ENCODE measurements at regions not wholly inside any gene's neighbourhood (a gene's known extent, or its start where the extent isn't known, plus 50 kb on each side); places are given as distances from the start of the nearest gene placed in this dataset.

DNA sequence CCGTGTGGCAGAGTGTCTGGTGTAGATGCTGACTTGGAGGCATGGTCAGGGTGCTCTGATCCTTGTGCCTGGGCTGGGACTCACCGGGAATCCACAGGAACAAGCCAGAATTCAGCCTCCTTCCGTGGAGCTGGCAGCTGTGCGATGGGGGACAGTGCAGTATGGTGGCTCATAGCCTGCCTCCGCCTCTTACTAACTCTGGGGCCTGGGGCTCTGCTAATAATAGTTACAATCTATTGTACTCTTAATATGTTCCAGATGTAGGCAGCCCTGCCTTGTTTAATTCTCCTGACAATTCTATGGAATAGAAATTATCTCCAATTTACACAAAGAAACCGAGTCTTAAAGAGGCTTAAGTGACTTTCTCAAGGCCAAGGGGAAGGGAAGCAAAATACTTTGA lies 77.6 kb downstream of the PCDH1 start:
- H3K27me3 ChIP-seq (ENCODE audit: control insufficient read depth, insufficient read depth, low read length) = no peaks in the 10 kb centered on the region
- H3K4me3 ChIP-seq (ENCODE audit: low read depth, low read length) = no peak overlapping the region
- H3K9me3 ChIP-seq (ENCODE audit: control insufficient read depth, insufficient read depth, low read length) = no peaks in the 10 kb centered on the region
- H3K36me3 ChIP-seq (ENCODE audit: control insufficient read depth, insufficient read depth, low read length) = no peaks in the 10 kb centered on the region
- peaks cover 9% of the 10 kb centered on the region for H3K4me1 ChIP-seq (ENCODE audit: control insufficient read depth, insufficient read depth, low read length)
- H3K9ac ChIP-seq (ENCODE audit: low read depth, low read length) = no peak overlapping the region

- Histone ChIP-seq H3K4me3 (ENCODE audit: low read depth, low read length) (no peak overlapping the region), H3K9me3 (ENCODE audit: control insufficient read depth, insufficient read depth, low read length) (no peaks in the 10 kb centered on the region), H3K27me3 (ENCODE audit: control insufficient read depth, insufficient read depth, low read length) (no peaks in the 10 kb centered on the region), H3K36me3 (ENCODE audit: control insufficient read depth, insufficient read depth, low read length) (no peaks in the 10 kb centered on the region), H3K9ac (ENCODE audit: low read depth, low read length) (no peak overlapping the region), H3K4me1 (ENCODE audit: control insufficient read depth, insufficient read depth, low read length) (peaks cover 15% of the 10 kb centered on the region)
These were observed 78.6 kb downstream of the PCDH1 start for GRCh38 chr5:141799507-141800167.

DNA sequence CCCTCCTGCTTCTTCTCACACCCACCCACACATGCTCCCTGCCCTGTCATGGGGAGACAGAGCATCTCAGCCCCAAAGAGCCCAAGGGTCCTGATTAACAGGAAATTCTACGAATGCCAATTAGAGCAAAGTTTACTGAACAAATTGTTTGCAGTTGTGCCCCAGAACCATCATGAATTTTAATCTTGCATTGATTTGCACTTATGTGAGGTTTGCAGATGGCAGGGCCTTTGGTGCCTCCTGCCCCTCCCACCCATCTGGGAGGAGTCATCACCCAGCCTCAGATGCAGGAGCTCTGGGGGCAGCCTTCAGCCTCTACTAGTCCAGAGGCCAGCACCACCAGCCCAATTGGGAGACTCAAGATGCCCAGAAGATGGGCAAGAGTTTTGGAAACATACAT lies 80.8 kb downstream of the PCDH1 start:
- Histone ChIP-seq H3K36me3 (ENCODE audit: control insufficient read depth, insufficient read depth, low read length) (no peaks in the 10 kb centered on the region), H3K4me3 (ENCODE audit: low read depth, low read length) (no peak overlapping the region), H3K4me1 (ENCODE audit: control insufficient read depth, insufficient read depth, low read length) (peaks cover 6% of the 10 kb centered on the region), H3K9me3 (ENCODE audit: control insufficient read depth, insufficient read depth, low read length) (no peaks in the 10 kb centered on the region), H3K9ac (ENCODE audit: low read depth, low read length) (no peak overlapping the region), H3K27me3 (ENCODE audit: control insufficient read depth, insufficient read depth, low read length) (no peaks in the 10 kb centered on the region)

DNA sequence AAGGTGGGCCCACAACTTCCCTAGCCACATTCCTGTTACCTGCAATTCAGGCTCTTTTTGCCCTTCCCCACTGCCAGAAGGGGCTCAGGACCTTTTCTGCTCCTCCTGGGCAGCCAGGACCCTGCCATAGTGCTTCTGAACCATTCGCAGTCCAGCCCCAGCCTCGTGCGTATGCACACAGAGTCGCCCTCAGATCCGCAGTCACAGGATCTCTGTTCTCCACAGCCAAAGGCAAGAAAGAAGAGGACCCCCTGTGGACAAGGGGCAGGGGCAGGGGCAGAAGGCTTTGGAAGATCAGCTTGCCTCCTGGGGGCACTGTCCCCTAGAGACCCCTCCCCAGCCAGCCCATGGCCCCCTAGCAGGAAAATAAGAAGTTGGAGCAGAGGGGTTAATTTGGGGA lies 82.8 kb downstream of the PCDH1 start:
- H3K4me3 ChIP-seq (ENCODE audit: low read depth, low read length) = no peak overlapping the region
- no peaks in the 10 kb centered on the region for H3K36me3 ChIP-seq (ENCODE audit: control insufficient read depth, insufficient read depth, low read length)
- H3K27me3 ChIP-seq (ENCODE audit: control insufficient read depth, insufficient read depth, low read length) = no peaks in the 10 kb centered on the region
- H3K4me1 ChIP-seq (ENCODE audit: control insufficient read depth, insufficient read depth, low read length) = peaks cover 6% of the 10 kb centered on the region
- H3K9me3 ChIP-seq (ENCODE audit: control insufficient read depth, insufficient read depth, low read length) = no peaks in the 10 kb centered on the region
- H3K9ac ChIP-seq (ENCODE audit: low read depth, low read length) = peak overlapping the region; percentile 54

GRCh38 chr5:141793881-141794280 lies 84.3 kb downstream of the PCDH1 start:
- no peaks in the 10 kb centered on the region for H3K36me3 ChIP-seq (ENCODE audit: control insufficient read depth, insufficient read depth, low read length)
- no peaks in the 10 kb centered on the region for H3K9me3 ChIP-seq (ENCODE audit: control insufficient read depth, insufficient read depth, low read length)
- H3K4me1 ChIP-seq (ENCODE audit: control insufficient read depth, insufficient read depth, low read length) = peaks cover 6% of the 10 kb centered on the region
- H3K9ac ChIP-seq (ENCODE audit: low read depth, low read length) = no peak overlapping the region
- no peak overlapping the region for H3K4me3 ChIP-seq (ENCODE audit: low read depth, low read length)
- H3K27me3 ChIP-seq (ENCODE audit: control insufficient read depth, insufficient read depth, low read length) = peaks cover 4% of the 10 kb centered on the region

- no peak overlapping the region for H3K4me3 ChIP-seq (ENCODE audit: low read depth, low read length)
- H3K4me1 ChIP-seq (ENCODE audit: control insufficient read depth, insufficient read depth, low read length) = peaks cover 8% of the 10 kb centered on the region
- no peaks in the 10 kb centered on the region for H3K9me3 ChIP-seq (ENCODE audit: control insufficient read depth, insufficient read depth, low read length)
- H3K9ac ChIP-seq (ENCODE audit: low read depth, low read length) = no peak overlapping the region
- H3K27me3 ChIP-seq (ENCODE audit: control insufficient read depth, insufficient read depth, low read length) = peaks cover 6% of the 10 kb centered on the region
- H3K36me3 ChIP-seq (ENCODE audit: control insufficient read depth, insufficient read depth, low read length) = no peaks in the 10 kb centered on the region
These were observed 84.8 kb downstream of the PCDH1 start for GRCh38 chr5:141793403-141793802.

DNA sequence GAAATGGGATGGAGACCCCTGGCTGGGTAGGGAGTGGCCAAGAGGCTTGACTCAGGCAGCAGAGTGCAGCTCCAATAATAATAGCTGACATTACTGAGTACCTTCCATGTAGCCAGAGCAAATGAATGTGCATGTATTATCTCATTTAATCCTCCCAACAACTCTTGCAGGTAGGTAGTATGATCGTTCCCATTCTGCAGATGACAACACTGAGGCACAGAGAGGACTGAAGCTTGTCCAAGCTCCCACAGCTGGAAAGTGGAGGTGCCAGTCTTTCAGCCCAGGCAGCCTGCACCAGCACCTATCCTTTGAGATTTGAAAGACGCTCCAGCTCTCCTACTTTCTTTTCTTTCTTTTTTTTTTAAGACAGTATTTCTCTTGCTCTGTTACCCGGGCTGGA lies 87.6 kb downstream of the PCDH1 start:
- peaks cover 8% of the 10 kb centered on the region for H3K4me1 ChIP-seq (ENCODE audit: control insufficient read depth, insufficient read depth, low read length)
- H3K9ac ChIP-seq (ENCODE audit: low read depth, low read length) = no peak overlapping the region
- H3K4me3 ChIP-seq (ENCODE audit: low read depth, low read length) = no peak overlapping the region
- H3K36me3 ChIP-seq (ENCODE audit: control insufficient read depth, insufficient read depth, low read length) = no peaks in the 10 kb centered on the region
- H3K27me3 ChIP-seq (ENCODE audit: control insufficient read depth, insufficient read depth, low read length) = peaks cover 6% of the 10 kb centered on the region
- no peaks in the 10 kb centered on the region for H3K9me3 ChIP-seq (ENCODE audit: control insufficient read depth, insufficient read depth, low read length)

GRCh38 chr5:141789330-141789729 lies 88.9 kb downstream of the PCDH1 start:
- Histone ChIP-seq H3K27me3 (ENCODE audit: control insufficient read depth, insufficient read depth, low read length) (peaks cover 6% of the 10 kb centered on the region), H3K9me3 (ENCODE audit: control insufficient read depth, insufficient read depth, low read length) (no peaks in the 10 kb centered on the region), H3K36me3 (ENCODE audit: control insufficient read depth, insufficient read depth, low read length) (no peaks in the 10 kb centered on the region), H3K4me1 (ENCODE audit: control insufficient read depth, insufficient read depth, low read length) (peaks cover 2% of the 10 kb centered on the region), H3K4me3 (ENCODE audit: low read depth, low read length) (no peak overlapping the region), H3K9ac (ENCODE audit: low read depth, low read length) (no peak overlapping the region)

GRCh38 chr5:141788296-141788970 lies 89.8 kb downstream of the PCDH1 start:
- Histone ChIP-seq H3K4me1 (ENCODE audit: control insufficient read depth, insufficient read depth, low read length) (peaks cover 6% of the 10 kb centered on the region), H3K9ac (ENCODE audit: low read depth, low read length) (no peak overlapping the region), H3K36me3 (ENCODE audit: control insufficient read depth, insufficient read depth, low read length) (no peaks in the 10 kb centered on the region), H3K9me3 (ENCODE audit: control insufficient read depth, insufficient read depth, low read length) (no peaks in the 10 kb centered on the region), H3K4me3 (ENCODE audit: low read depth, low read length) (no peak overlapping the region), H3K27me3 (ENCODE audit: control insufficient read depth, insufficient read depth, low read length) (peaks cover 6% of the 10 kb centered on the region)

DNA sequence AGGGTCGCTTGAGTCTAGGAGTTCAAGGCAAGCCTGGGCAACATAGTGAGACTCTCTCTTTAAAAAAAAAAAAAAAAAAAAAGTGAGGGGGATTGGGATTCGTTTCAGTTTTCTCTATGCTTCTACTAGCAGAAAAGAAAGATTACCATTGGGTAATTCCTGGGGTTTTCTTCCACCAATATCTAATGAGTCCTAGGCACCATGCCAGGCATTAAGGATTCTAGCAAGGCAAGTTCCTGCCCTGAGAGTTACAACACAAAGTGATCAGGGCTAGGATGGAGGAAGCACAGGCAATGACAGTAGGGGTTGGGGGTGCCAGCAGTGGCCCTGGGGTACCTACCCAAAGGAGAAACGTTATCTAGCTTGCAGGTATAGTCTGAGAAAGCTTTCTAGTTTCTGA lies 90.8 kb downstream of the PCDH1 start:
- H3K9ac ChIP-seq (ENCODE audit: low read depth, low read length) = no peak overlapping the region
- no peaks in the 10 kb centered on the region for H3K36me3 ChIP-seq (ENCODE audit: control insufficient read depth, insufficient read depth, low read length)
- no peak overlapping the region for H3K4me3 ChIP-seq (ENCODE audit: low read depth, low read length)
- H3K4me1 ChIP-seq (ENCODE audit: control insufficient read depth, insufficient read depth, low read length) = peaks cover 9% of the 10 kb centered on the region
- peaks cover 6% of the 10 kb centered on the region for H3K27me3 ChIP-seq (ENCODE audit: control insufficient read depth, insufficient read depth, low read length)
- H3K9me3 ChIP-seq (ENCODE audit: control insufficient read depth, insufficient read depth, low read length) = no peaks in the 10 kb centered on the region

GRCh38 chr5:141786700-141787099 lies 91.5 kb downstream of the PCDH1 start:
- Histone ChIP-seq H3K4me1 (ENCODE audit: control insufficient read depth, insufficient read depth, low read length) (peaks cover 9% of the 10 kb centered on the region), H3K27me3 (ENCODE audit: control insufficient read depth, insufficient read depth, low read length) (peaks cover 6% of the 10 kb centered on the region), H3K4me3 (ENCODE audit: low read depth, low read length) (no peak overlapping the region), H3K9ac (ENCODE audit: low read depth, low read length) (no peak overlapping the region), H3K36me3 (ENCODE audit: control insufficient read depth, insufficient read depth, low read length) (no peaks in the 10 kb centered on the region), H3K9me3 (ENCODE audit: control insufficient read depth, insufficient read depth, low read length) (no peaks in the 10 kb centered on the region)

DNA sequence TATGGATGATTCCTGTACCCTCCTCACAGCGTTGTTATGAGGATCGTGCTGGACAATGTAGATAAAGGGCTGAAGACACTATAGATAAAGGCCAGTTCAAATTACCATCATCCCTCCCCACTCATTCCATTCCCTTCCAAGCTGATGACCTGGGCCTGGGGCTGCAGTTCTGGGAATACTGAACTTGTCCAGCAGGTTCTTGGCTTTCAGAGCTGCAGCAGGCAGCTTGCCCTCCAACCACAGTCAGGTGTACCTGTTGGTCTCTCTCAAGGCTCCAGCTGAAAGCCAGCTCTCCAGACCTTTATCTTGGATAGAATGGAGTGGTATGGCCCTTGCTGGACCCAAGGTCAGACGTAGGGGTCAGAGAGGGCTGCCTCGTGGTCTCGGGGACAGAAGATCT lies 92.5 kb downstream of the PCDH1 start:
- no peak overlapping the region for H3K4me3 ChIP-seq (ENCODE audit: low read depth, low read length)
- H3K27me3 ChIP-seq (ENCODE audit: control insufficient read depth, insufficient read depth, low read length) = peaks cover 6% of the 10 kb centered on the region
- H3K36me3 ChIP-seq (ENCODE audit: control insufficient read depth, insufficient read depth, low read length) = no peaks in the 10 kb centered on the region
- H3K4me1 ChIP-seq (ENCODE audit: control insufficient read depth, insufficient read depth, low read length) = peaks cover 9% of the 10 kb centered on the region
- no peak overlapping the region for H3K9ac ChIP-seq (ENCODE audit: low read depth, low read length)
- no peaks in the 10 kb centered on the region for H3K9me3 ChIP-seq (ENCODE audit: control insufficient read depth, insufficient read depth, low read length)
